ENCODE measurements at regions not wholly inside any gene's neighbourhood (a gene's known extent, or its start where the extent isn't known, plus 50 kb on each side); places are given as distances from the start of the nearest gene placed in this dataset.

GRCh38 chr7:47038621-47039020, 543.3 kb downstream of the TNS3 start:
- TF ChIP-seq CTCF (IDR thresholded peaks at IDR 0.05): no peak
- TF ChIP-seq POLR2A (IDR thresholded peaks at IDR 0.05): no peak
